ENCODE measurements at regions not wholly inside any gene's neighbourhood (a gene's known extent, or its start where the extent isn't known, plus 50 kb on each side); places are given as distances from the start of the nearest gene placed in this dataset.

GRCh38 chr10:53749439-53749838, 976.9 kb upstream of the MBL2 start:
- H2BK5ac ChIP-seq (ENCODE audit: low read depth, low read length, poor library complexity, severe bottlenecking): no peak overlapping the region
- H2AK5ac ChIP-seq (ENCODE audit: low read length, severe bottlenecking): no peak overlapping the region
- H3K9me3 ChIP-seq (ENCODE audit: control insufficient read depth, low read length): no peaks in the 10 kb centered on the region
- 84% methylated on average over 2 of the region's 2 CpGs for WGBS
- DNase-seq: no peak
- H3K27me3 ChIP-seq (ENCODE audit: control insufficient read depth in 1 of 2, insufficient read depth in 1 of 2, low read length in 2 of 2): no peaks in the 10 kb centered on the region
- no peak overlapping the region for H2AFZ ChIP-seq (ENCODE audit: low read depth, low read length)
- H3K4me2 ChIP-seq (ENCODE audit: low read length, poor library complexity, severe bottlenecking): no peak overlapping the region
- no peak overlapping the region for H3K18ac ChIP-seq (ENCODE audit: low read depth in 1 of 2, low read length in 2 of 2)
- H3K4me3 ChIP-seq (ENCODE audit: insufficient read depth in 1 of 2, low read depth in 1 of 2, low read length in 2 of 2): no peak overlapping the region
- no peaks in the 10 kb centered on the region for H3K4me1 ChIP-seq (ENCODE audit: control insufficient read depth, insufficient read depth, low read depth, low read length)
- H3K9ac ChIP-seq (ENCODE audit: low read length): no peak overlapping the region
- no peak overlapping the region for H4K91ac ChIP-seq (ENCODE audit: low read length)
- no peak overlapping the region for H4K8ac ChIP-seq (ENCODE audit: low read length)
- H3K4ac ChIP-seq (ENCODE audit: low read depth in 1 of 2, low read length in 2 of 2): no peak overlapping the region
- H2BK120ac ChIP-seq (ENCODE audit: low read depth, low read length): no peak overlapping the region
- H3K36me3 ChIP-seq (ENCODE audit: control insufficient read depth in 1 of 2, insufficient read depth in 2 of 2, low read depth in 1 of 2, low read length in 2 of 2): no peaks in the 10 kb centered on the region
- H2BK15ac ChIP-seq (ENCODE audit: low read depth, poor library complexity, severe bottlenecking): no peak overlapping the region
- no peak overlapping the region for H3K23ac ChIP-seq (ENCODE audit: low read length in 2 of 2)
- no peak overlapping the region for H3K27ac ChIP-seq (ENCODE audit: low read length, poor library complexity, severe bottlenecking)
- H3K79me1 ChIP-seq (replicated peaks; ENCODE audit: low read length, poor library complexity, severe bottlenecking): no peaks in the 10 kb centered on the region
- H2BK12ac ChIP-seq (ENCODE audit: low read length in 2 of 2): no peak overlapping the region
- no peak overlapping the region for H3K14ac ChIP-seq (ENCODE audit: low read length in 2 of 2)

GRCh38 chr10:53748319-53748718, 975.7 kb upstream of the MBL2 start:
- Histone ChIP-seq H2BK15ac (ENCODE audit: low read depth, poor library complexity, severe bottlenecking) (no peak overlapping the region), H3K9me3 (ENCODE audit: control insufficient read depth, low read length) (no peaks in the 10 kb centered on the region), H2AK5ac (ENCODE audit: low read length, severe bottlenecking) (no peak overlapping the region), H3K27me3 (ENCODE audit: control insufficient read depth in 1 of 2, insufficient read depth in 1 of 2, low read length in 2 of 2) (no peaks in the 10 kb centered on the region), H2BK5ac (ENCODE audit: low read depth, low read length, poor library complexity, severe bottlenecking) (no peak overlapping the region), H3K4me1 (ENCODE audit: control insufficient read depth, insufficient read depth, low read depth, low read length) (no peaks in the 10 kb centered on the region), H2AFZ (ENCODE audit: low read depth, low read length) (no peak overlapping the region), H3K27ac (ENCODE audit: low read length, poor library complexity, severe bottlenecking) (no peak overlapping the region), H3K9ac (ENCODE audit: low read length) (no peak overlapping the region), H2BK120ac (ENCODE audit: low read depth, low read length) (no peak overlapping the region), H4K91ac (ENCODE audit: low read length) (no peak overlapping the region), H4K8ac (ENCODE audit: low read length) (no peak overlapping the region), H3K14ac (ENCODE audit: low read length in 2 of 2) (no peak overlapping the region), H3K36me3 (ENCODE audit: control insufficient read depth in 1 of 2, insufficient read depth in 2 of 2, low read depth in 1 of 2, low read length in 2 of 2) (no peaks in the 10 kb centered on the region), H3K4ac (ENCODE audit: low read depth in 1 of 2, low read length in 2 of 2) (no peak overlapping the region), H3K4me3 (ENCODE audit: insufficient read depth in 1 of 2, low read depth in 1 of 2, low read length in 2 of 2) (no peak overlapping the region), H3K18ac (ENCODE audit: low read depth in 1 of 2, low read length in 2 of 2) (no peak overlapping the region), H3K23ac (ENCODE audit: low read length in 2 of 2) (no peak overlapping the region), H3K4me2 (ENCODE audit: low read length, poor library complexity, severe bottlenecking) (no peak overlapping the region), H3K79me1 (replicated peaks; ENCODE audit: low read length, poor library complexity, severe bottlenecking) (no peaks in the 10 kb centered on the region), H2BK12ac (ENCODE audit: low read length in 2 of 2) (no peak overlapping the region)
- no CpG with 5 or more reads among the region's 1 CpG for WGBS
- no peak for DNase-seq

GRCh38 chr10:53744746-53745145, 972.2 kb upstream of the MBL2 start:
- H3K9me3 ChIP-seq (ENCODE audit: control insufficient read depth, low read length): no peaks in the 10 kb centered on the region
- no peak overlapping the region for H3K4ac ChIP-seq (ENCODE audit: low read depth in 1 of 2, low read length in 2 of 2)
- no peak overlapping the region for H3K23ac ChIP-seq (ENCODE audit: low read length in 2 of 2)
- no peak overlapping the region for H4K8ac ChIP-seq (ENCODE audit: low read length)
- no peak for DNase-seq
- no peak overlapping the region for H3K4me3 ChIP-seq (ENCODE audit: insufficient read depth in 1 of 2, low read depth in 1 of 2, low read length in 2 of 2)
- no peak overlapping the region for H4K91ac ChIP-seq (ENCODE audit: low read length)
- no peak overlapping the region for H2BK15ac ChIP-seq (ENCODE audit: low read depth, poor library complexity, severe bottlenecking)
- H2AK5ac ChIP-seq (ENCODE audit: low read length, severe bottlenecking): no peak overlapping the region
- no peak overlapping the region for H2AFZ ChIP-seq (ENCODE audit: low read depth, low read length)
- no peak overlapping the region for H3K27ac ChIP-seq (ENCODE audit: low read length, poor library complexity, severe bottlenecking)
- H3K18ac ChIP-seq (ENCODE audit: low read depth in 1 of 2, low read length in 2 of 2): no peak overlapping the region
- no peak overlapping the region for H3K14ac ChIP-seq (ENCODE audit: low read length in 2 of 2)
- H2BK5ac ChIP-seq (ENCODE audit: low read depth, low read length, poor library complexity, severe bottlenecking): no peak overlapping the region
- H3K9ac ChIP-seq (ENCODE audit: low read length): no peak overlapping the region
- no peaks in the 10 kb centered on the region for H3K4me1 ChIP-seq (ENCODE audit: control insufficient read depth, insufficient read depth, low read depth, low read length)
- no peak overlapping the region for H2BK120ac ChIP-seq (ENCODE audit: low read depth, low read length)
- H3K27me3 ChIP-seq (ENCODE audit: control insufficient read depth in 1 of 2, insufficient read depth in 1 of 2, low read length in 2 of 2): no peaks in the 10 kb centered on the region
- no peak overlapping the region for H2BK12ac ChIP-seq (ENCODE audit: low read length in 2 of 2)
- no peak overlapping the region for H3K4me2 ChIP-seq (ENCODE audit: low read length, poor library complexity, severe bottlenecking)
- no peaks in the 10 kb centered on the region for H3K79me1 ChIP-seq (replicated peaks; ENCODE audit: low read length, poor library complexity, severe bottlenecking)
- H3K36me3 ChIP-seq (ENCODE audit: control insufficient read depth in 1 of 2, insufficient read depth in 2 of 2, low read depth in 1 of 2, low read length in 2 of 2): no peaks in the 10 kb centered on the region

GRCh38 chr10:53744176-53744575, 971.6 kb upstream of the MBL2 start:
- no peak overlapping the region for H3K18ac ChIP-seq (ENCODE audit: low read depth in 1 of 2, low read length in 2 of 2)
- H3K9me3 ChIP-seq (ENCODE audit: control insufficient read depth, low read length): no peaks in the 10 kb centered on the region
- no peak for DNase-seq

More at GRCh38 chr10:53744176-53744575, 971.6 kb upstream of the MBL2 start:
- Histone ChIP-seq H3K27ac (ENCODE audit: low read length, poor library complexity, severe bottlenecking) (no peak overlapping the region), H3K4me2 (ENCODE audit: low read length, poor library complexity, severe bottlenecking) (no peak overlapping the region), H4K91ac (ENCODE audit: low read length) (no peak overlapping the region), H2AFZ (ENCODE audit: low read depth, low read length) (no peak overlapping the region), H3K4ac (ENCODE audit: low read depth in 1 of 2, low read length in 2 of 2) (no peak overlapping the region), H2AK5ac (ENCODE audit: low read length, severe bottlenecking) (no peak overlapping the region), H3K14ac (ENCODE audit: low read length in 2 of 2) (no peak overlapping the region), H2BK120ac (ENCODE audit: low read depth, low read length) (no peak overlapping the region), H2BK5ac (ENCODE audit: low read depth, low read length, poor library complexity, severe bottlenecking) (no peak overlapping the region), H3K79me1 (replicated peaks; ENCODE audit: low read length, poor library complexity, severe bottlenecking) (no peaks in the 10 kb centered on the region), H3K36me3 (ENCODE audit: control insufficient read depth in 1 of 2, insufficient read depth in 2 of 2, low read depth in 1 of 2, low read length in 2 of 2) (no peaks in the 10 kb centered on the region), H4K8ac (ENCODE audit: low read length) (no peak overlapping the region), H2BK15ac (ENCODE audit: low read depth, poor library complexity, severe bottlenecking) (no peak overlapping the region), H3K4me3 (ENCODE audit: insufficient read depth in 1 of 2, low read depth in 1 of 2, low read length in 2 of 2) (no peak overlapping the region), H2BK12ac (ENCODE audit: low read length in 2 of 2) (no peak overlapping the region), H3K9ac (ENCODE audit: low read length) (no peak overlapping the region), H3K23ac (ENCODE audit: low read length in 2 of 2) (no peak overlapping the region), H3K27me3 (ENCODE audit: control insufficient read depth in 1 of 2, insufficient read depth in 1 of 2, low read length in 2 of 2) (no peaks in the 10 kb centered on the region), H3K4me1 (ENCODE audit: control insufficient read depth, insufficient read depth, low read depth, low read length) (no peaks in the 10 kb centered on the region)
- 98% methylated on average over 2 of the region's 2 CpGs for WGBS

Data from mesenchymal stem cell (in vitro differentiated cells and primary cell).